PC-9 (cell line): ENCODE measurements at regions not wholly inside any gene's neighbourhood (a gene's known extent, or its start where the extent isn't known, plus 50 kb on each side); places are given as distances from the start of the nearest gene placed in this dataset.

Experiments
- BruUV-seq: library from RNA; stranded (reverse); fragments of 400-500 nt; replicated peaks from 2 replicates; lab custom pipeline; 2021; lab: Mats Ljungman, UMichigan
- CTCF ChIA-PET: fragments of 300-600 bp; sonication (Branson Sonifier 250); formaldehyde crosslinking; loops from one replicate; lab custom pipeline; 2022; ENCODE audit warnings: antibody characterized with exemption; lab: Charles Lee
- POLR2A ChIA-PET: fragments of 300-600 bp; sonication (Branson Sonifier 250); formaldehyde crosslinking; loops from one replicate; lab custom pipeline; 2022; ENCODE audit warnings: antibody characterized with exemption; ENCODE audit not compliant: unreplicated experiment; lab: Charles Lee
- DNase-seq, 2 experiments: peaks; one replicate each; pipeline versions ENCODE4 v3.0.0 to v3.0.0-alpha.2; 2015 to 2022; ENCODE audit warnings: mixed read lengths in 1 of 2
- H2AFZ ChIP-seq: fragments of 200-600 bp; sonication (generic); 2 replicates; pipeline ENCODE4 v1.8.1; 2017; ENCODE audit warnings: antibody characterized with exemption
- H3F3A ChIP-seq: fragments of 200-600 bp; sonication (generic); 2 replicates; pipeline ENCODE4 v1.8.1; 2017; ENCODE audit warnings: antibody characterized with exemption, mild to moderate bottlenecking, low read depth; ENCODE audit not compliant: insufficient read depth
- H3K27ac ChIP-seq: fragments of 200-600 bp; sonication (generic); 2 replicates; pipeline ENCODE4 v1.6.1; 2016; ENCODE audit warnings: mixed run types
- H3K27me3 ChIP-seq: fragments of 200-600 bp; sonication (generic); 2 replicates; pipeline ENCODE4 v1.6.1; 2016; ENCODE audit warnings: low read depth, mixed run types; ENCODE audit not compliant: insufficient read depth
- H3K36me3 ChIP-seq: fragments of 200-600 bp; sonication (generic); 2 replicates; pipeline ENCODE4 v1.6.1; 2016; ENCODE audit warnings: low read depth, mixed run types
- H3K4me1 ChIP-seq: fragments of 200-600 bp; sonication (generic); replicated peaks from 2 replicates; pipeline ENCODE4 v1.6.1; 2016; ENCODE audit warnings: mixed run types; ENCODE audit not compliant: insufficient read depth
- H3K4me2 ChIP-seq: fragments of 200-600 bp; sonication (generic); 2 replicates; pipeline ENCODE4 v1.6.1; 2017; ENCODE audit warnings: mixed run types
- H3K4me3 ChIP-seq: fragments of 200-600 bp; sonication (generic); 2 replicates; pipeline ENCODE4 v1.6.1; 2016; ENCODE audit warnings: mixed run types
- H3K79me2 ChIP-seq: fragments of 200-600 bp; sonication (generic); 2 replicates; pipeline ENCODE4 v1.6.1; 2017; ENCODE audit warnings: low read depth, mixed run types
- H3K9me2 ChIP-seq: fragments of 200-600 bp; sonication (generic); 2 replicates; pipeline ENCODE4 v1.8.1; 2017; ENCODE audit warnings: mild to moderate bottlenecking; ENCODE audit not compliant: insufficient read depth
- H3K9me3 ChIP-seq: fragments of 200-600 bp; sonication (generic); 2 replicates; pipeline ENCODE4 v1.8.1; 2016; ENCODE audit warnings: low read depth; ENCODE audit not compliant: insufficient read depth
- H4K20me1 ChIP-seq: fragments of 200-600 bp; sonication (generic); 2 replicates; pipeline ENCODE4 v1.8.1; 2017; ENCODE audit not compliant: insufficient read depth
- CTCF ChIP-seq: fragments of 200-600 bp; sonication (generic); conservative IDR thresholded peaks from 2 replicates; pipeline ENCODE4 v1.6.1; 2017; ENCODE audit warnings: mixed run types, antibody characterized with exemption, mild to moderate bottlenecking, moderate library complexity
- EZH2 ChIP-seq: fragments of 200-600 bp; sonication (generic); IDR thresholded peaks from 2 replicates; pipeline ENCODE4 v1.8.0; 2017; ENCODE audit warnings: antibody characterized with exemption, low read depth
- intact Hi-C: fragments of 100-400 bp; cut with micrococcal nuclease; formaldehyde crosslinking; loops from one replicate; pipeline ENCODE4 v1.10.0; 2022; ENCODE audit not compliant: unreplicated experiment

- no peak for TF ChIP-seq CTCF
- TF ChIP-seq EZH2, result no peak
- H3K9me2 ChIP-seq, result no peaks in the 10 kb centered on the region
- H3K79me2 ChIP-seq, result no peaks in the 10 kb centered on the region
- peak in 1 of 2 experiments; percentile 16 for DNase-seq
- H3K27ac ChIP-seq, result no peak overlapping the region
- H4K20me1 ChIP-seq, result no peaks in the 10 kb centered on the region
- H3K9me3 ChIP-seq, result no peaks in the 10 kb centered on the region
- H3F3A ChIP-seq, result no peaks in the 10 kb centered on the region
- intact Hi-C loops, result no loop called here
- no peak overlapping the region for H3K4me2 ChIP-seq
- CTCF ChIA-PET, result no interaction called here
- BruUV-seq, result no TSS peak
- no peaks in the 10 kb centered on the region for H3K36me3 ChIP-seq
- no peak overlapping the region for H2AFZ ChIP-seq
- peaks cover 11% of the 10 kb centered on the region; the same call in 1 of the 2 replicates for H3K27me3 ChIP-seq
- POLR2A ChIA-PET, result no interaction called here
- H3K4me1 ChIP-seq, result no peaks in the 10 kb centered on the region
- H3K4me3 ChIP-seq, result no peak overlapping the region
Measured at GRCh38 chr16:35691057-35691456, 2231.6 kb downstream of the TP53TG3F start.

DNA sequence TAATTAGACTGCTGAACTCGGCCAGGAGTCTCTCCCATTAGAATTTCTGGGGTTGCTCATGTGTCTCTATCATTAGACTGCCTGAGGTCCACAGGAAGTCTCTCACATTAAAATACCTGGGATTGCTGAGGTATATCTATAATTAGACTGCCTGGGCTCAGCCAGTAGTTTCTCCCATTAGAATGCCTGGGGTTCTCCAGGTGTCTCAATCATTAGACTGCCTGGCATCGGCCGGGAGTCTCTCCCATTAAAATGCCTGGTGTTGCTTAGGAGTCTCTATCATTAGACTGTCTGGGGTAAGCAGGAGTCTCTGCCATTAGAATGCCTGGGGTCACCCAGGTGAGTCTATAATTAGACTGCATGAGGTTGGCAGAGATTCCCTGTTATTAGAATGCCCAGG is 2233.4 kb downstream of the TP53TG3F start:
- ChIA-PET POLR2A (no interaction called here), CTCF (no interaction called here)
- Histone ChIP-seq H3K9me2 (no peaks in the 10 kb centered on the region), H3K27me3 (peaks cover 11% of the 10 kb centered on the region; the same call in 1 of the 2 replicates), H2AFZ (no peak overlapping the region), H4K20me1 (no peaks in the 10 kb centered on the region), H3K27ac (no peak overlapping the region), H3K4me2 (no peak overlapping the region), H3K79me2 (no peaks in the 10 kb centered on the region), H3K36me3 (no peaks in the 10 kb centered on the region), H3K4me1 (no peaks in the 10 kb centered on the region), H3K9me3 (no peaks in the 10 kb centered on the region), H3K4me3 (no peak overlapping the region), H3F3A (no peaks in the 10 kb centered on the region)
- DNase-seq, result peak in 1 of 2 experiments; percentile 33
- TF ChIP-seq CTCF (no peak), EZH2 (no peak)
- BruUV-seq, result no TSS peak
- intact Hi-C loops, result no loop called here

GRCh38 chr16:35706901-35707300 is 2247.5 kb downstream of the TP53TG3F start:
- no peaks in the 10 kb centered on the region for H3K4me1 ChIP-seq

GRCh38 chr16:35711435-35711834 is 2252.0 kb downstream of the TP53TG3F start:
- no peak for DNase-seq
- no peaks in the 10 kb centered on the region for H3F3A ChIP-seq
- BruUV-seq, result no TSS peak
- H3K9me2 ChIP-seq, result no peaks in the 10 kb centered on the region
- no peak overlapping the region for H3K4me2 ChIP-seq
- H3K4me1 ChIP-seq, result no peaks in the 10 kb centered on the region
- TF ChIP-seq EZH2 (no peak), CTCF (no peak)
- H3K9me3 ChIP-seq, result peaks cover 6% of the 10 kb centered on the region; the same call in 1 of the 2 replicates
- no peak overlapping the region for H2AFZ ChIP-seq
- H4K20me1 ChIP-seq, result no peaks in the 10 kb centered on the region
- H3K36me3 ChIP-seq, result no peaks in the 10 kb centered on the region
- no peak overlapping the region for H3K4me3 ChIP-seq
- intact Hi-C loops, result no loop called here
- no peaks in the 10 kb centered on the region for H3K27me3 ChIP-seq
- ChIA-PET POLR2A (no interaction called here), CTCF (no interaction called here)
- H3K27ac ChIP-seq, result no peak overlapping the region
- no peaks in the 10 kb centered on the region for H3K79me2 ChIP-seq

More at GRCh38 chr16:35706901-35707300, 2247.5 kb downstream of the TP53TG3F start:
- H3K9me3 ChIP-seq, result no peaks in the 10 kb centered on the region
- no peaks in the 10 kb centered on the region for H3K79me2 ChIP-seq
- no peaks in the 10 kb centered on the region for H3K27me3 ChIP-seq
- intact Hi-C loops, result no loop called here
- H3F3A ChIP-seq, result no peaks in the 10 kb centered on the region
- POLR2A ChIA-PET, result no interaction called here
- H3K4me3 ChIP-seq, result no peak overlapping the region
- H3K27ac ChIP-seq, result no peak overlapping the region
- no peak for TF ChIP-seq EZH2
- no peaks in the 10 kb centered on the region for H3K36me3 ChIP-seq
- H3K4me2 ChIP-seq, result no peak overlapping the region
- DNase-seq, result peak in 1 of 2 experiments; percentile 18
- CTCF ChIA-PET, result no interaction called here
- H2AFZ ChIP-seq, result no peak overlapping the region
- BruUV-seq, result no TSS peak
- H4K20me1 ChIP-seq, result no peaks in the 10 kb centered on the region
- no peaks in the 10 kb centered on the region for H3K9me2 ChIP-seq
